NCI-H446 treated with DMSO at 0.1 percent for 48 hours (cell line): ENCODE measurements at regions not wholly inside any gene's neighbourhood (a gene's known extent, or its start where the extent isn't known, plus 50 kb on each side); places are given as distances from the start of the nearest gene placed in this dataset.

Experiments used
- DNase-seq: peaks from one replicate; lab custom pipeline; 2025; lab: John Stamatoyannopoulos, UW

GRCh38 chr2:63658176-63658968, 69.6 kb downstream of the MDH1 start:
- no peak for DNase-seq

DNA sequence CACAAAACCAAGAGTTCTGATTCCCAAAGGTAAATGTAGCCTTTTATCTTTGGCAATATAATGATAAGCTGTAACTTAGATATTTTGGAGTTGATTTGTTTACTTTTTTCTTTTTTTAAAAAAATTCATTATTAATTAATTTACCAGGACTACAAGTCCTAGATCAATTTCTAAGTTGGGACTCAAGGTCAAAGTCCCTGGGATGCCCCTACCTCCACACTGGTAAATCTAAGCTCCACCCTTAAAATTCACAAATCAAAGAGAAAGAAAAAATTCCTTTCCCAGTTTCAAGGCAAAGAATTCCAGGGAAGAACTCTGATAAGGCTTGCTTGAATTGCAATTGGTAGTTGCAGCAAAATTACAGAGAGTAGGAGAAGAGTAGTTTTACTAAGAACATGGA, 71.3 kb downstream of the MDH1 start:
- no peak for DNase-seq

DNA sequence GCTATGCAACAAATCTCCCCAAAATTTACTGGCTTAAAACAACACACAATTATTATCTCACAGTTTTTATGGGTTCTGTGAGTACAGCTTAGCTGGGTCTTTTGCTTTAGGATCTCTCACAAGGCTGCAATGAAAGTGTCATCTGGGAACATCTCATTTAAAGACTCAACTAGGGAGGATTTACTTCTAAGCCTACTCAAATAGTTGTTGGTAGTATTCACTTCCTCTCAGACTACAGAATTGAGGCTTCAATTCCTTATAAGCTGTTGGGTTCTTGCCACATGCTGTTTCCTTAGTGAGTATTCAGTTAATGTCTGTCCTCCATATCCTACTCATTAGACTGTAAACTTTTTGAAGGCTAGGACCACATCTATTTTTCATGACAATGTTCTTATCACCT, 72.3 kb downstream of the MDH1 start:
- DNase-seq, result no peak

DNA sequence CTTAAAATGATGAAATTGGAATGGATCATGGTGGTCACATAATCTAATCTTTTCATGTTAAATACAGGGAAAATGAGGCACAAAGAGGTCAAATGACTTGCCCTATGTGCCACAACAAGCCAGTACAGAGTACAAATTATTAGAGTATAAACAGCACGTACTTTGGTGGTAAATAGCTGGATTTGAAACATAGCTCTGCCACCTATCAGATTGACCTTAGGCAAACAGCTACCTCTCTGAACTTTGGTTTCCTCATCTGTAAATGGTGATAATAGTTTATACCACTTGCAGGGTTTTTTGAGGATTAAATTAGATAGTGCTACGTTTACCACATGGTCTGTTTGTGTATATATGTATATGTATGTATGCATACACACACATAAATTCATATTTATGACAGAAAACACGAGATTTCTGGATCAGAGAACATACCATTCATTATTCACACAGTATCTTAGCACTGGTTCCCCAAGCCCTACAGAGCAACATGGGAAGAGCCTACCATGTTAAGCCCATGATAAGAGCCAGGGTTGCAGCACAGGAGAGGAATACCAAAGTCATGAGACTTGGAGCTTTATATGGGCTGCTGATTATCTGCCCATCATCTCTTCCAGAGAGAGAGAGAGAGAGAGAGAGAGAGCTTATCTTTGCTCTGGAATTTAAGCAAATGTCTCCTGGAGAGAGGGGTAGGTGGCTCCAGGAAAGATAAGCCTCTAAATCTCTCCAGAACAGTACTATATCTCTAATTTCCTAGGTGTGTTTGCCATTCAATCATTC, 73.5 kb downstream of the MDH1 start:
- DNase-seq, result no peak

- no peak for DNase-seq
Observed at GRCh38 chr2:63663013-63663864, 74.5 kb downstream of the MDH1 start.

- DNase-seq, result no peak
Observed at GRCh38 chr2:63665091-63665490, 76.3 kb downstream of the MDH1 start.

- no peak for DNase-seq
Observed at GRCh38 chr2:63665846-63666475, 77.2 kb downstream of the MDH1 start.

DNA sequence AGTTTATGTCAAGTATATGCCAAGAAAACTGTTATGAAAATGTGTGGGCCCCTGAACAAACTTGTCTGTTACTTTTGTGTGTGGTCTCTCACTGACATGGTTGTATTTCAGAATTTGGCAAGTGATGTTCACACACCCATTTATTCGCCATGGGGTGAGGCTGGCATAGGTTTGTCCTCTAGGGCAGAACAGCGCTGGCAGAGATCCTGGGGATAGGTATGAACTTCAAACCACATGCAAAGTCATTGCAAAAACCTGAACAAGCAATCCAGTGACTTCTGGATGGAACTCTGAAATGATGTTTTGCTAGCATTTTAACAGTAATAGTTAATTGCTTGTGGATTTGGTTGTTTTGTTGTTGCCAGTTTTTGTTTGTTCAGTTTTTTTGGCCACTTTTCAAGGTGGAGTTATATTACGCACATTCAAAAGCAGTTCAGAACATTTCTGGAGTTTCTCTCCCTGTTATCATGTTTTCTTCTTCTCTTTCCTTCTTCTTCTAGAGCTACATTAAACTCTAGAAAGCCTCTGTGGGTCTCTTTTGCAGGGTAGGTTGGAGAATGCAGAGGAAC, 78.5 kb downstream of the MDH1 start:
- DNase-seq, result no peak

DNA sequence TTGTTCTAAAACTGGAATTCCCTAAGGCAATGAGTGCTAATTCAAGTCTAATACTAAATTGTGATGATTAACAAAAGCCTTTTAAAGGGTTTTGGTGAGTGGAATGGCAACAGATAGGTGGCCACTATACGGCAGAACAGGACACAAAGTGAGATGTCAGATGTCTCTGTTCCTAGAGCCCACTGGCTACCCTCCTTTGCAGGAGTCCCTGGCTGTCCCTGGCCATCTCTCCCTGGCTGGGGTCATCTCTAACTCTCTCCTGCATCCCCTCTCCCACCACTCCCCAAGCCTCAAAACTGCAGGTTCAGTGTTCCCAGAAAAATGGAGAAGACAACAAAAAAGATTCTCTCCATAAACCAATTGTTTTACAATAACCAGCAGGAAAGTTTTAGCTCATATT, 79.2 kb downstream of the MDH1 start:
- DNase-seq, result no peak

- no peak for DNase-seq
Observed at GRCh38 chr2:63668466-63668865, 79.7 kb downstream of the MDH1 start.

GRCh38 chr2:63669596-63669995, 80.8 kb downstream of the MDH1 start:
- DNase-seq, result no peak

DNA sequence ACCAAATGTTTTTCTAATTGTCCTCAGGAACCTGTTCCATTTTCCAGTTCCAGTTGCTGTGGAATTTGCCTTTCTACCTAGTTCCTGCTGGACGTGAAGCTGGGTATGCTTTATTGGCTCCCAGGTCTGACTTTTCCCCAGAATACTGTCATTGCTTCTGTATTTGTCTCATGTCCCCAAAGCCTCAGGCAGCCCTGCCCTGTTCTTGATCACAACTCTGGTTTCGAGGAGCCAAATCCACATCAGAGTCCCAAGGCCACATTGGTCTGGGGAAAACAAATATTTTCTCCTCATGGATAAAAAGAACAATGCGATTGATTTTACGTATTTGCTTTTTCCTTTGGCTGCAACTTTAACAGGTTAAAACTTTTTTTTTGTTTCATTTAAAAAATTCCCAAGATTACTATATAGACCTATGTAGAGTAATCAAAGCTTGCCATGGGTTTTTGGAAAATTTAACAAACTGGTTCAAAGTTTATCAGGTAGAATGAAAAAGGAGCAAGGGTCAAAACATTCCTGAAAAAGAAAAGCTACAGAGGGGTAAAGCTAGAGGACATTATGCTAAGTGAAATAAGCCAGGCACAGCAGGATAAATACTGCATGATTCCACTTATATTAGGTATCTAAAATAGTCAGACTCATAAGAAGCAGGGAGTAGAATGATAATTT, 85.2 kb downstream of the MDH1 start:
- no peak for DNase-seq

DNA sequence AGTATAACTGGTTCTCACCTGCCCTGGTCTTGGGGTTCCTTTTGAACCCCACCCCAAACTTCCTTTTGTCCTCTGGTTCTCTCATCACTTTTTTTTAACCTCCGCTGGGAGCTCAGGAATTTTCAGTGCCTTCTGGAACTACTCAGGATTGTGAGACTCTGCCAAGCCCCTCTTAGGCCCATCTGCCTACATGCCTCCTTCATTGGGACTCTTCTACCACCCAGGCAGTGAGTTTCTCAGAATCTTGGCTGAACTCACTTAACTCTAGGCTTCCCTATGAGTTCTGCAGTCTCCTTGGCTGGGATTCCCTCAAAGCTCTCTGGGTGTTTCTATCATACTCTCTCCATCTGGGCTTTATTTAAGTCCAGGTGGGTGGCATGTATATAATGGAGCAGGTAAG, 86.3 kb downstream of the MDH1 start:
- DNase-seq, result peak; percentile 70

- no peak for DNase-seq
Observed at GRCh38 chr2:63676135-63676534, 87.4 kb downstream of the MDH1 start.

DNA sequence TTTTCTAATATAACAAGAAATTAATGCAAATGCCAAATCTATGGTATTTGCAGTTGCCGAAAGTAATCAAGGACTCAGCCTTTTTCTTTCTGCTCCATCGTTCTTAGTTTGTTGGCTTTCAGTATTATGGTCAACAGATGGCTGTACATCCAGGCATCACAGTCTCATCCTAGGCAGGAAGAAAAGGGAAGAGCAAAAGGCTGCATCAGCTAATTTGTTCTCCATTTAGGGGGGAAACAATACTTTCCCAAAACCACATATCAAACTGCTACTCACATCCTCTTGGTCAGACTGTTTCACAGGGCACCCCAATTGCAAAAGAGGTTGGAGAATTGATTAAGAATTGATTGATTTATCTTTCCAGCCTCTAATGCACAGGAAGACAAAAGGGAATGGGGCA, 89.3 kb downstream of the MDH1 start:
- no peak for DNase-seq

- no peak for DNase-seq
Observed at GRCh38 chr2:63678551-63678950, 89.8 kb downstream of the MDH1 start.

GRCh38 chr2:63679252-63679855, 90.6 kb downstream of the MDH1 start:
- DNase-seq, result no peak

DNA sequence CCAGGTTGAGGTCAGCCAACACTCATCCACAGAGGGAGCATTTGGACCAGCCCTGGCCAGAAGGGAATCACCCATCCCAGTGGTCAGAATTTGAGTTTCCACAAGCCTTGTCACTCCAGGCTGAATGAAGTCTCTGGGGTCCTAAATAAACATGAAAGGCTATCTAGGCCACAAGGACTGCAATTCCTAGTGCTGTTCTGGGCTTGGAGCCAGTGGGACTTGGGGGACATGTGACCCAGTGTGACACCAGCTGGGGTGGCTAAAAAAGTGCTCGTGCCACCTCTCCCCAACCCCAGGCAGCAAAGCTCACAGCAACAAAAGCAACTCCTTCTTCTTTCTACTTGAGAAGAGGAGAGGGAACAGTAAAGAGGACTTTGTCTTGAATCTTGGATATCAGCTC, 91.7 kb downstream of the MDH1 start:
- no peak for DNase-seq

DNA sequence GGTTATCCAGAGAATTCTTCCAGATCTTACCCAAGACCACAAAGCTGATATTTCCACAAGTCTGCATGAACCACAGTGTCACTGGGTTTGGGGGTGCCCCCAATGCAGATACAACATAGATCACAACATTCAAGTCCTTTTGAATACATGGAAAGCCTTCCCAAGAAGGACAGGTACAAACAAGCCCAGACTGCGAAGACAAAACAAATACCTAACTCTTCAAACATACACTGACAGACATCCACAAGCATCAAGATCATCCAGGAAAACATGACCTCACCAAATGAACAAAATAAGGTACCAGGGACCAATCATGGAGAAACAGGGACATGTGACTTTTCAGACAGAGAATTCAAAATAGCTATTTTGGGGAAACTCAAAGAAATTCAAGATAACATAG, 93.1 kb downstream of the MDH1 start:
- DNase-seq, result no peak

GRCh38 chr2:63692002-63692606, 103.3 kb downstream of the MDH1 start:
- DNase-seq, result no peak
